Thyroid gland (tissue), 4 donors: ENCODE measurements at regions not wholly inside any gene's neighbourhood (a gene's known extent, or its start where the extent isn't known, plus 50 kb on each side); places are given as distances from the start of the nearest gene placed in this dataset.

ENCODE experiments used
- CTCF ChIP-seq, 6 experiments: fragments of 200-600 bp in 3 of 6; fragments of 450-650 bp in 3 of 6; sonication (generic) in 3 of 6; IDR thresholded peaks; one replicate each; pipeline ENCODE4 v1.5.1; 2016 to 2019; ENCODE audit warnings: antibody characterized with exemption in 6 of 6, mild to moderate bottlenecking in 2 of 6, inconsistent platforms in 1 of 6, moderate library complexity in 1 of 6
- POLR2A ChIP-seq, 2 donors: fragments of 450-650 bp; IDR thresholded peaks; one replicate each; pipeline ENCODE4 v1.6.1; 2017; ENCODE audit warnings: antibody characterized with exemption in 2 of 2, mild to moderate bottlenecking in 2 of 2, moderate library complexity in 1 of 2

DNA sequence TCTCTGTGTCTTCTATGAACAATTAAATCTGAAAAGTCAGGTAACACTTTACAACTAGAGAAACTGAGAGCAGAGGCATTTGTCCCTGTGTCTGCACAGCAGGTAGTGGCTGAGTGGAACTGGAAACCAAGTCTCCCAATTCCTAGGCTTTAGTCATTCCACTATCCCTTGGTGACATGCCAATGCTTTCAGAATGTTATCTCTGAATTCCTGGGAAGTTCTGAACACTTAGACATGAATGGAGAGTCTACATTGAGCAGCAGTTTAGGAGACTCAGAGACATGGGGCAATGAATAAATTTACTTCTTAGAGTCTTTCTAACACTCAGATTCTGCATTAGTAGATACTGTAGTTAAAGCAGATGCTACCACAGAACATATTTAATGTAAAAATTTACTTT lies 94.8 kb upstream of the APC start:
- no peak for TF ChIP-seq CTCF (IDR thresholded peaks at IDR 0.05)
- TF ChIP-seq POLR2A (IDR thresholded peaks at IDR 0.05) = no peak
